ENCODE measurements at regions not wholly inside any gene's neighbourhood (a gene's known extent, or its start where the extent isn't known, plus 50 kb on each side); places are given as distances from the start of the nearest gene placed in this dataset.

- TF ChIP-seq ZNF318 (CRISPR knock-in tag; IDR thresholded peaks at IDR 0.05) (no peak), HNF4G (IDR thresholded peaks at IDR 0.05; ENCODE audit: borderline replicate concordance, low read depth, low read length) (no peak), HNF4G (CRISPR knock-in tag; IDR thresholded peaks at IDR 0.05; ENCODE audit: borderline replicate concordance, low read depth) (peak; percentile 9; the same call in 1 of the 2 replicates), NR1H2 (CRISPR knock-in tag; IDR thresholded peaks at IDR 0.05; ENCODE audit: borderline replicate concordance, low read depth) (no peak), ZNF101 (CRISPR knock-in tag; IDR thresholded peaks at IDR 0.05; ENCODE audit: borderline replicate concordance, low read depth) (no peak), ELK4 (CRISPR knock-in tag; IDR thresholded peaks at IDR 0.05; ENCODE audit: borderline replicate concordance) (no peak), SRSF9 (IDR thresholded peaks at IDR 0.05; ENCODE audit: borderline replicate concordance, insufficient read depth, low read depth, low read length, poor library complexity, severe bottlenecking) (no peak), KDM1A (CRISPR knock-in tag; IDR thresholded peaks at IDR 0.05) (no peak), ZNF720 (CRISPR knock-in tag; IDR thresholded peaks at IDR 0.05) (no peak), ZNF343 (CRISPR knock-in tag; IDR thresholded peaks at IDR 0.05) (no peak), FUBP1 (CRISPR knock-in tag; IDR thresholded peaks at IDR 0.05; ENCODE audit: borderline replicate concordance) (no peak), HMG20B (CRISPR knock-in tag; conservative IDR thresholded peaks at IDR 0.05) (no peak), HOXA3 (CRISPR knock-in tag; IDR thresholded peaks at IDR 0.05) (no peak), STAG1 (CRISPR knock-in tag; IDR thresholded peaks at IDR 0.05) (peak; percentile 97), ZNF713 (CRISPR knock-in tag; IDR thresholded peaks at IDR 0.05) (no peak), ZNF513 (CRISPR knock-in tag; conservative IDR thresholded peaks at IDR 0.05) (no peak)
These were observed 289.2 kb downstream of the TNS1 start (continued) for GRCh38 chr2:217713395-217714286.
